ENCODE measurements at regions not wholly inside any gene's neighbourhood (a gene's known extent, or its start where the extent isn't known, plus 50 kb on each side); places are given as distances from the start of the nearest gene placed in this dataset.

GRCh38 chr10:85235258-85235657 lies 906.9 kb downstream of the CCSER2 start:
- 46 to 68% methylated on average over 2 of the region's 2 CpGs for WGBS, 2 donors
- H3K4me3 ChIP-seq, result no peak overlapping the region
- H3K36me3 ChIP-seq, result no peaks in the 10 kb centered on the region
- no peak for TF ChIP-seq POLR2AphosphoS5 (IDR thresholded peaks at IDR 0.05)
- TF ChIP-seq EP300 (IDR thresholded peaks at IDR 0.05), result no peak
- TF ChIP-seq POLR2A (IDR thresholded peaks at IDR 0.05), result no peak
- no peak for TF ChIP-seq CTCF (IDR thresholded peaks at IDR 0.05)
- no peaks in the 10 kb centered on the region for H3K4me1 ChIP-seq
- no peak for DNase-seq
- intact Hi-C loops (cut with DNase I), result no loop called here
- no peaks in the 10 kb centered on the region for H3K27me3 ChIP-seq
- no peak overlapping the region for H3K27ac ChIP-seq
- H3K9me3 ChIP-seq, result no peaks in the 10 kb centered on the region

GRCh38 chr10:85238676-85239075 lies 910.3 kb downstream of the CCSER2 start:
- no peaks in the 10 kb centered on the region for H3K36me3 ChIP-seq
- H3K9me3 ChIP-seq, result no peaks in the 10 kb centered on the region
- no peaks in the 10 kb centered on the region for H3K27me3 ChIP-seq
- 91 to 92% methylated on average over 13 of the region's 13 CpGs for WGBS, 2 donors
- H3K27ac ChIP-seq, result no peak overlapping the region
- no peak for TF ChIP-seq POLR2AphosphoS5 (IDR thresholded peaks at IDR 0.05)
- no peak overlapping the region for H3K4me3 ChIP-seq
- no peaks in the 10 kb centered on the region for H3K4me1 ChIP-seq
- intact Hi-C loops (cut with DNase I), result no loop called here
- DNase-seq, result no peak

GRCh38 chr10:85250304-85250703 lies 921.9 kb downstream of the CCSER2 start:
- H3K9me3 ChIP-seq, result no peaks in the 10 kb centered on the region
- no peaks in the 10 kb centered on the region for H3K36me3 ChIP-seq
- 70 to 84% methylated on average over 5 of the region's 5 CpGs for WGBS, 2 donors
- DNase-seq, result no peak
- H3K4me3 ChIP-seq, result no peak overlapping the region
- H3K4me1 ChIP-seq, result no peaks in the 10 kb centered on the region
- H3K27me3 ChIP-seq, result no peaks in the 10 kb centered on the region
- TF ChIP-seq CTCF (IDR thresholded peaks at IDR 0.05), result no peak
- TF ChIP-seq POLR2A (IDR thresholded peaks at IDR 0.05), result no peak
- TF ChIP-seq EP300 (IDR thresholded peaks at IDR 0.05), result no peak
- TF ChIP-seq POLR2AphosphoS5 (IDR thresholded peaks at IDR 0.05), result no peak
- H3K27ac ChIP-seq, result no peak overlapping the region
- intact Hi-C loops (cut with DNase I), result no loop called here

- no peaks in the 10 kb centered on the region for H3K27me3 ChIP-seq
- intact Hi-C loops (cut with DNase I), result no loop called here
- no peaks in the 10 kb centered on the region for H3K9me3 ChIP-seq
- no peaks in the 10 kb centered on the region for H3K36me3 ChIP-seq
- 83 to 85% methylated on average over 5 of the region's 5 CpGs for WGBS, 2 donors
- no peak overlapping the region for H3K4me3 ChIP-seq
- no peak overlapping the region for H3K27ac ChIP-seq
- no peak for TF ChIP-seq EP300 (IDR thresholded peaks at IDR 0.05)
- no peak for DNase-seq
- H3K4me1 ChIP-seq, result no peaks in the 10 kb centered on the region
Observed at GRCh38 chr10:85256481-85256880, 928.1 kb downstream of the CCSER2 start.

- intact Hi-C loops (cut with DNase I), result no loop called here
Observed at GRCh38 chr10:85259908-85260307, 931.5 kb downstream of the CCSER2 start.

More at GRCh38 chr10:85259908-85260307, 931.5 kb downstream of the CCSER2 start:
- TF ChIP-seq EP300 (IDR thresholded peaks at IDR 0.05) (no peak), POLR2AphosphoS5 (IDR thresholded peaks at IDR 0.05) (no peak), CTCF (IDR thresholded peaks at IDR 0.05) (no peak), POLR2A (IDR thresholded peaks at IDR 0.05) (no peak)
- Histone ChIP-seq H3K4me3 (no peak overlapping the region), H3K27me3 (no peaks in the 10 kb centered on the region), H3K36me3 (no peaks in the 10 kb centered on the region), H3K27ac (no peak overlapping the region), H3K9me3 (no peaks in the 10 kb centered on the region), H3K4me1 (no peaks in the 10 kb centered on the region)
- 47 to 67% methylated on average over 4 of the region's 4 CpGs for WGBS, 2 donors
- no peak for DNase-seq
